OCI-LY3 (cell line): ENCODE measurements at regions not wholly inside any gene's neighbourhood (a gene's known extent, or its start where the extent isn't known, plus 50 kb on each side); places are given as distances from the start of the nearest gene placed in this dataset.

Source experiments
- H2AFZ ChIP-seq: fragments of 200-600, 300-600 bp; shearing (Covaris generic); 2 replicates; pipeline ENCODE4 v1.6.0; 2014; ENCODE audit warnings: antibody characterized with exemption, low read depth, low read length
- H3K27ac ChIP-seq: fragments of 200-600, 300-600 bp; sonication (generic); 2 replicates; pipeline ENCODE4 v1.5.1; 2014; ENCODE audit warnings: mild to moderate bottlenecking, low read length, moderate library complexity, mixed read lengths
- H3K27me3 ChIP-seq: fragments of 200-600, 300-600 bp; sonication (generic); 2 replicates; pipeline ENCODE4 v1.6.1; 2014; ENCODE audit warnings: low read depth, low read length, mixed read lengths
- H3K36me3 ChIP-seq: fragments of 200-600, 300-600 bp; sonication (generic); replicated peaks from 2 replicates; pipeline ENCODE3; 2014; ENCODE audit warnings: low read depth, low read length, mixed read lengths
- H3K4me1 ChIP-seq: fragments of 300-600, 200-600 bp; sonication (generic); 2 replicates; pipeline ENCODE4 v1.6.1; 2014; ENCODE audit warnings: low read length, mixed read lengths
- H3K4me2 ChIP-seq: fragments of 200-600, 300-600 bp; sonication (generic); 2 replicates; pipeline ENCODE4 v1.6.1; 2014; ENCODE audit warnings: low read length, mixed read lengths
- H3K4me3 ChIP-seq: fragments of 300-600, 200-600 bp; sonication (generic); 2 replicates; pipeline ENCODE4 v1.5.1; 2014; ENCODE audit warnings: antibody characterized with exemption, mild to moderate bottlenecking, low read length, moderate library complexity
- H3K79me2 ChIP-seq: fragments of 300-600, 200-600 bp; shearing (Covaris generic); 2 replicates; pipeline ENCODE4 v1.6.1; 2014; ENCODE audit warnings: mild to moderate bottlenecking, low read length, mixed read lengths
- H3K9ac ChIP-seq: fragments of 300-600, 200-600 bp; shearing (Covaris generic); 2 replicates; pipeline ENCODE4 v1.6.0; 2014; ENCODE audit warnings: mild to moderate bottlenecking, low read length, moderate library complexity
- H3K9me3 ChIP-seq: fragments of 200-600, 300-600 bp; shearing (Covaris generic); 2 replicates; pipeline ENCODE4 v1.6.1; 2014; ENCODE audit warnings: low read length, mixed read lengths; ENCODE audit not compliant: insufficient read depth
- H4K20me1 ChIP-seq: fragments of 200-600, 300-600 bp; sonication (generic); 2 replicates; pipeline ENCODE4 v1.6.1; 2016; ENCODE audit warnings: low read length, mixed read lengths; ENCODE audit not compliant: insufficient read depth
- EZH2phosphoT487 ChIP-seq: fragments of 200-600 bp; shearing (Covaris generic); IDR thresholded peaks from 2 replicates; pipeline ENCODE4 v1.6.1; 2018; ENCODE audit warnings: antibody characterized with exemption, mixed run types, low read depth
- TF ChIP-seq, protein P1 (sequence below): fragments of 200-600, 300-600 bp; sonication (generic); IDR thresholded peaks from 2 replicates; pipeline ENCODE4 v1.5.1; 2014; ENCODE audit warnings: antibody characterized with exemption, low read length, low read depth

DNA sequence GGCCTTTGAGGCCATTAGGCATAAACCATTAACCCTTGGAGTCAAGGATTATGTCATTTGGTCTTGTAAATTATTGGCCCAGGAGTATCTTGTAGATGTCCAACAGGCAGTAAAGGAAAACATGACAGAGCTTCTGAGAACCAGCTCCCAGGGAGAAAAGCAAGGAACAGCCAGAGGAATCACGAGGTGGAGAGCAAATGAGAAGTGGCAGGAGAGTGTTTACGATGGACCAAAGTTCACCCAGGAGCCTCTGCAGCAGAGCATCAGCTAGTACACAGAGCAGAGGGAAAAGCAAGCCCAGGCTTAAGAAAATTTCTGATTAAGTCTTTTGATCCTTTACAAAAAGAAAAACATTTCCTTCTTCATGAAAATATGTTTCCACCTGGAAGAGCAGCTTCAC is 206.2 kb downstream of the NDUFS4 start:
- Histone ChIP-seq H3K9ac (no peak overlapping the region), H3K27ac (no peak overlapping the region), H3K36me3 (no peaks in the 10 kb centered on the region), H3K4me3 (no peak overlapping the region), H3K4me2 (no peak overlapping the region), H3K9me3 (no peaks in the 10 kb centered on the region), H3K27me3 (no peaks in the 10 kb centered on the region), H3K4me1 (no peaks in the 10 kb centered on the region), H3K79me2 (no peaks in the 10 kb centered on the region), H2AFZ (no peak overlapping the region), H4K20me1 (no peaks in the 10 kb centered on the region)
- no peak for TF ChIP-seq EZH2phosphoT487
- TF ChIP-seq, protein P1, sequence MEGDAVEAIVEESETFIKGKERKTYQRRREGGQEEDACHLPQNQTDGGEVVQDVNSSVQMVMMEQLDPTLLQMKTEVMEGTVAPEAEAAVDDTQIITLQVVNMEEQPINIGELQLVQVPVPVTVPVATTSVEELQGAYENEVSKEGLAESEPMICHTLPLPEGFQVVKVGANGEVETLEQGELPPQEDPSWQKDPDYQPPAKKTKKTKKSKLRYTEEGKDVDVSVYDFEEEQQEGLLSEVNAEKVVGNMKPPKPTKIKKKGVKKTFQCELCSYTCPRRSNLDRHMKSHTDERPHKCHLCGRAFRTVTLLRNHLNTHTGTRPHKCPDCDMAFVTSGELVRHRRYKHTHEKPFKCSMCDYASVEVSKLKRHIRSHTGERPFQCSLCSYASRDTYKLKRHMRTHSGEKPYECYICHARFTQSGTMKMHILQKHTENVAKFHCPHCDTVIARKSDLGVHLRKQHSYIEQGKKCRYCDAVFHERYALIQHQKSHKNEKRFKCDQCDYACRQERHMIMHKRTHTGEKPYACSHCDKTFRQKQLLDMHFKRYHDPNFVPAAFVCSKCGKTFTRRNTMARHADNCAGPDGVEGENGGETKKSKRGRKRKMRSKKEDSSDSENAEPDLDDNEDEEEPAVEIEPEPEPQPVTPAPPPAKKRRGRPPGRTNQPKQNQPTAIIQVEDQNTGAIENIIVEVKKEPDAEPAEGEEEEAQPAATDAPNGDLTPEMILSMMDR = no peak

DNA sequence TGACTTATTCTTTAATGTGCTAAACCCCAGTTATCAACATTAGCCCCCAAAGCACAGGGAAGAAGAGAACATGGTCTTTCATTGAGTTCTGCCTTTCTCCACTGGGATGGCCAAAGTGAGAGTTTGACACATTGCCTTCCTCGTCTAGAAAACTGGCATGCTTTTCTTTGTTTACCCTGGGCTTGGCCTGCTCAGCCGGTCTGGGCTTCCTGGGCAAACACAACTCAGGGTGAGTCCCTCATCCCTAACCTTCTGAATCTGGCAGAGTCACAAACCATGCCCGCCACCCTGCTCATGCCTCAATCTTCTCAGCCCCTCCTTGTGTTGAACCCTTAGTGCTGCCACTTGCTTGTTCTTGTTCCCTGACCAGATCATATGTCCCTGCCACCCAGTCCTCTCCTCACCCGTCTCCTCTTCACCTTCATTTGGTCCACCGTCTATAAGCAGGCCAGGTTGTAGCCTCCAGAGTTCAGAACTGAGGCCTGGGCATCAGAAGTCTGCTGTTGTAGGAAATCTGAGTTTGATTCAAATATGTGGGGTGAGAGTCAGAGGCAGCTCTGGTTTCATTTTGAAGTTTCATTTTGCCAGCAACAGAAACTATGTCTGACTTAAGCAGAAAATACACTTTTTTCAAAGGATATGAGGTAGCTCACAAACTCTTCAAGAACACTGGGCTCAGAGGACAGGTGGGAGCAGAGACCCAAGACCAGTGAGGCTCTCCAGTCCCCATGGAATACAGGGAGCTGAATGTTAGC is 217.6 kb downstream of the NDUFS4 start:
- peak overlapping the region; percentile 51 for H3K4me2 ChIP-seq
- no peaks in the 10 kb centered on the region for H3K9me3 ChIP-seq
- H3K79me2 ChIP-seq = no peaks in the 10 kb centered on the region
- peak overlapping the region; percentile 28 for H3K27ac ChIP-seq
- no peak for TF ChIP-seq EZH2phosphoT487
- TF ChIP-seq, protein P1 = no peak
- H3K27me3 ChIP-seq = no peaks in the 10 kb centered on the region
- no peak overlapping the region for H3K4me3 ChIP-seq
- no peak overlapping the region; the same call in 1 of the 2 replicates for H3K9ac ChIP-seq
- peaks cover 22% of the 10 kb centered on the region for H3K4me1 ChIP-seq
- no peaks in the 10 kb centered on the region for H3K36me3 ChIP-seq
- no peaks in the 10 kb centered on the region for H4K20me1 ChIP-seq
- H2AFZ ChIP-seq = peak overlapping the region; percentile 89

DNA sequence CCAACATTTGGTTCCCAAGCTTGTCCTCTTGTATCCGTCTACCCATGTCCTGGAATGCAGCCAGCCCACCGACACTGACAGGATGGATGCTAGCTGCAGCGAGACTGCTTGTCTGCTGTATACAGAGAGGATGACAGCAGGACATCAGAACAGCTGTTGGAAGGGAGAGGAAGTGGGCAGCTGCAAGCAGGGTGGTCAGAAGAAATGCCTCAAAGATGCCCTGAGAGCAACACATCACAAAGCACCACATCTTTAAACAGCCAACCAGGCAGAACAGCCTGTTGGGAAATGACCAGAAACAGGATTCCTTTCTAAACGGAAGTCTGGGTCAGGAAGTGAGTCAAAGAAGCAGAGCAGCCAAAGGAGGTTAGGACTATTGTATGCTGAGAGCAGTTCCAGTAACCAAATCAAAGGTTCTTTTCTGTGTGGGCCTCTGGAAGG is 219.1 kb downstream of the NDUFS4 start:
- no peaks in the 10 kb centered on the region for H3K27me3 ChIP-seq
- no peak overlapping the region for H3K4me3 ChIP-seq
- no peak overlapping the region for H3K9ac ChIP-seq
- H3K4me1 ChIP-seq = peaks cover 22% of the 10 kb centered on the region
- H3K36me3 ChIP-seq = no peaks in the 10 kb centered on the region
- TF ChIP-seq, protein P1 = no peak
- no peak for TF ChIP-seq EZH2phosphoT487
- no peaks in the 10 kb centered on the region for H3K9me3 ChIP-seq
- no peak overlapping the region for H2AFZ ChIP-seq
- no peak overlapping the region for H3K4me2 ChIP-seq
- no peaks in the 10 kb centered on the region for H3K79me2 ChIP-seq
- H3K27ac ChIP-seq = no peak overlapping the region
- no peaks in the 10 kb centered on the region for H4K20me1 ChIP-seq

DNA sequence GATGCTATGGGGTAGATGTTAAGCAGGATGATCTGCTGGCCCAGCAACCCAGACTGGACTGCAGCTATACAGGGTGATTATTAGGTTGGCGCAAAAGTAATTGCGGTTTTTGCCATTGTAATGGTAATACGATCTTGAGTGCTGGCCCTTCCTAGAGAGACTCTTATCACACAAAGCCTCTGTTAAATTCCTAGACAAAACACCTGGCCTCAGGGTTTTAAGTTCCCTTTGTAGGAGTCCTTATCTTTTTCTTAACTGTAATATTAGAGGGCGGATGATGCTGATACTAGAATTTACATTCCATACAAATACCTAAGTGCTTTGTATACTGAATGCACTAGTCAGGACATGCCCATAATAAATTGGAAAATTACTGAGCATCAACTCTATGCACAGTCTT is 222.2 kb downstream of the NDUFS4 start:
- Histone ChIP-seq H3K9ac (no peak overlapping the region), H3K79me2 (no peaks in the 10 kb centered on the region), H2AFZ (no peak overlapping the region), H3K4me1 (peaks cover 32% of the 10 kb centered on the region), H3K27ac (no peak overlapping the region), H3K4me2 (no peak overlapping the region), H4K20me1 (no peaks in the 10 kb centered on the region), H3K27me3 (no peaks in the 10 kb centered on the region), H3K9me3 (no peaks in the 10 kb centered on the region), H3K36me3 (no peaks in the 10 kb centered on the region), H3K4me3 (no peak overlapping the region)
- TF ChIP-seq, protein P1 = no peak
- no peak for TF ChIP-seq EZH2phosphoT487
